H4 (cell line): ENCODE measurements at regions not wholly inside any gene's neighbourhood (a gene's known extent, or its start where the extent isn't known, plus 50 kb on each side); places are given as distances from the start of the nearest gene placed in this dataset.
"Not testable (repeated sequence)": the region's sequence is repeated elsewhere in the genome, so short reads cannot be mapped to it uniquely, and the experiment has no call there.

Experiments
- DNase-seq: peaks from one replicate; pipeline ENCODE4 v3.0.0-alpha.2; 2015; ENCODE audit warnings: low spot score

GRCh38 chr18:52175406-52175805 is 164.6 kb upstream of the DCC start:
- no peak for DNase-seq

- no peak for DNase-seq
Measured at GRCh38 chr18:52183107-52183506, 156.9 kb upstream of the DCC start.

GRCh38 chr18:52190195-52190594 is 149.8 kb upstream of the DCC start:
- DNase-seq, result no peak

- DNase-seq, result no peak
Measured at GRCh38 chr18:52190631-52191030, 149.4 kb upstream of the DCC start.

GRCh38 chr18:52200406-52200805 is 139.6 kb upstream of the DCC start:
- no peak for DNase-seq

- DNase-seq, result no peak
Measured at GRCh38 chr18:52200921-52201663, 138.9 kb upstream of the DCC start.

- DNase-seq, result no peak
Measured at GRCh38 chr18:52208646-52209045, 131.4 kb upstream of the DCC start.

GRCh38 chr18:52216109-52216508 is 123.9 kb upstream of the DCC start:
- DNase-seq, result no peak

GRCh38 chr18:52216666-52217065 is 123.3 kb upstream of the DCC start:
- DNase-seq, result no peak

- no peak for DNase-seq
Measured at GRCh38 chr18:52219102-52219501, 120.9 kb upstream of the DCC start.

GRCh38 chr18:52220062-52220591 is 119.9 kb upstream of the DCC start:
- no peak for DNase-seq

GRCh38 chr18:52222211-52222610 is 117.8 kb upstream of the DCC start:
- no peak for DNase-seq

GRCh38 chr18:52227536-52227935 is 112.5 kb upstream of the DCC start:
- no peak for DNase-seq

GRCh38 chr18:52228166-52228565 is 111.8 kb upstream of the DCC start:
- DNase-seq, result no peak

- DNase-seq, result no peak
Measured at GRCh38 chr18:52236131-52236530, 103.9 kb upstream of the DCC start.

GRCh38 chr18:52237551-52237950 is 102.4 kb upstream of the DCC start:
- DNase-seq, result no peak

- DNase-seq, result no peak
Measured at GRCh38 chr18:52242711-52243110, 97.3 kb upstream of the DCC start.

GRCh38 chr18:52244658-52245057 is 95.3 kb upstream of the DCC start:
- no peak for DNase-seq

- no peak for DNase-seq
Measured at GRCh38 chr18:52254367-52254766, 85.6 kb upstream of the DCC start.

- DNase-seq, result not testable (repeated sequence)
Measured at GRCh38 chr18:52257417-52257816, 82.6 kb upstream of the DCC start.

- DNase-seq, result no peak
Measured at GRCh38 chr18:52275817-52276216, 64.2 kb upstream of the DCC start.

- DNase-seq, result no peak
Measured at GRCh38 chr18:52277785-52278184, 62.2 kb upstream of the DCC start.

- no peak for DNase-seq
Measured at GRCh38 chr18:52278191-52278590, 61.8 kb upstream of the DCC start.

- no peak for DNase-seq
Measured at GRCh38 chr18:52280702-52281101, 59.3 kb upstream of the DCC start.
